ENCODE measurements at regions not wholly inside any gene's neighbourhood (a gene's known extent, or its start where the extent isn't known, plus 50 kb on each side); places are given as distances from the start of the nearest gene placed in this dataset.

GRCh38 chr1:209414803-209415329 lies 168.6 kb upstream of the CAMK1G start:
- TF ChIP-seq CTCF (conservative IDR thresholded peaks at IDR 0.05): no peak
- TF ChIP-seq EZH2 (IDR thresholded peaks at IDR 0.05; ENCODE audit: low read depth): no peak

Measured in PC-9 (cell line).